HT-29 (cell line): ENCODE measurements at regions not wholly inside any gene's neighbourhood (a gene's known extent, or its start where the extent isn't known, plus 50 kb on each side); places are given as distances from the start of the nearest gene placed in this dataset.

Experiments used
- DNase-seq: peaks from one replicate; pipeline ENCODE4 v3.0.0-alpha.2; 2015; ENCODE audit warnings: low spot score

- peak; percentile 71 for DNase-seq
Measured at GRCh38 chr7:131105799-131106680, 221.6 kb upstream of the MKLN1 start.

GRCh38 chr7:131106681-131107336, 220.9 kb upstream of the MKLN1 start:
- DNase-seq: peak; percentile 72

- peak; percentile 75 for DNase-seq
Measured at GRCh38 chr7:131107337-131108211, 220.1 kb upstream of the MKLN1 start.

- peak; percentile 53 for DNase-seq
Measured at GRCh38 chr7:131108212-131108940, 219.3 kb upstream of the MKLN1 start.

GRCh38 chr7:131109011-131109758, 218.5 kb upstream of the MKLN1 start:
- peak; percentile 23 for DNase-seq

GRCh38 chr7:131109759-131110296, 217.8 kb upstream of the MKLN1 start:
- peak; percentile 71 for DNase-seq

- DNase-seq: peak; percentile 75
Measured at GRCh38 chr7:131110297-131111080, 217.2 kb upstream of the MKLN1 start.

GRCh38 chr7:131111081-131111576, 216.5 kb upstream of the MKLN1 start:
- peak; percentile 81 for DNase-seq

- DNase-seq: no peak
Measured at GRCh38 chr7:131111792-131112191, 215.9 kb upstream of the MKLN1 start.

GRCh38 chr7:131112431-131112830, 215.2 kb upstream of the MKLN1 start:
- DNase-seq: no peak

- no peak for DNase-seq
Measured at GRCh38 chr7:131115340-131115739, 212.3 kb upstream of the MKLN1 start.

- DNase-seq: no peak
Measured at GRCh38 chr7:131117439-131117838, 210.2 kb upstream of the MKLN1 start.

GRCh38 chr7:131119381-131119780, 208.3 kb upstream of the MKLN1 start:
- DNase-seq: no peak

- no peak for DNase-seq
Measured at GRCh38 chr7:131122394-131122793, 205.3 kb upstream of the MKLN1 start.

GRCh38 chr7:131124001-131124629, 203.6 kb upstream of the MKLN1 start:
- DNase-seq: no peak

GRCh38 chr7:131124867-131125266, 202.8 kb upstream of the MKLN1 start:
- DNase-seq: no peak

GRCh38 chr7:131130324-131130723, 197.4 kb upstream of the MKLN1 start:
- no peak for DNase-seq

- no peak for DNase-seq
Measured at GRCh38 chr7:131131012-131131745, 196.5 kb upstream of the MKLN1 start.
